Tibial nerve (tissue), 3 donors: ENCODE measurements at regions not wholly inside any gene's neighbourhood (a gene's known extent, or its start where the extent isn't known, plus 50 kb on each side); places are given as distances from the start of the nearest gene placed in this dataset.

Experiments used
- CTCF ChIP-seq, 5 experiments: fragments of 200-600 bp in 3 of 5; fragments of 450-650 bp in 2 of 5; sonication (generic) in 3 of 5; IDR thresholded peaks; one replicate each; pipeline ENCODE4 v1.5.1; 2016 to 2019; ENCODE audit warnings: antibody characterized with exemption in 5 of 5, mild to moderate bottlenecking in 3 of 5, moderate library complexity in 2 of 5
- POLR2A ChIP-seq, 2 donors: fragments of 450-650 bp; IDR thresholded peaks; one replicate each; pipeline ENCODE4 v1.6.1; 2017; ENCODE audit warnings: antibody characterized with exemption in 2 of 2, mild to moderate bottlenecking in 2 of 2, moderate library complexity in 2 of 2

GRCh38 chr12:4843907-4844306 is 65.8 kb upstream of the KCNA1 start:
- no peak for TF ChIP-seq CTCF (IDR thresholded peaks at IDR 0.05)
- TF ChIP-seq POLR2A (IDR thresholded peaks at IDR 0.05): no peak
